ENCODE measurements at regions not wholly inside any gene's neighbourhood (a gene's known extent, or its start where the extent isn't known, plus 50 kb on each side); places are given as distances from the start of the nearest gene placed in this dataset.

DNA sequence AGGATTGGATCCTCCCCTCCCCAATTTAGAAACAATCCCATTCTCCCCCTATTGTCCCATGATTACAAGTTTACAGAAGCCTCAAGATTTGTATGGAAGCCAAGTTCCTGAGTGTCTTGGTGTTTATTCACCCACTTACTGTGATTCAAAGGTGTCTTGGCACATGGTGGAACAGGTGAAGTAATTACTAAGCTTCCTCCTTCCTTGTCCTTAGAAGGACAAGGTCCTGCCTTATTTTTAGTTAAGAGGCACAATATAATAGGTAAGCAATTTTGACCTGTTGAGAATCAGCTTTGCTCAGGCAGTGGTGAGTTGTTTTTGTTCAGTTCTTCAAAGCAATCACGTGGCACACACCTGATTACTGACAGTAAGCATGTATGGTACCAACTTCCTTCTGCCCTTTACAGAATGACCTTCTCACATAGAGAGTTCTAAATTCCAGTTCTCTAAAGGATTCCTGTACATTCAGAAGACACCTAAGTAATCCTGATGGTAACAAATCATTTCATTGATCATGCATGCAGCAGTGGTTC, 60.7 kb upstream of the SLC13A1 start:
- DNase-seq (ENCODE audit: low read depth) = no peak

DNA sequence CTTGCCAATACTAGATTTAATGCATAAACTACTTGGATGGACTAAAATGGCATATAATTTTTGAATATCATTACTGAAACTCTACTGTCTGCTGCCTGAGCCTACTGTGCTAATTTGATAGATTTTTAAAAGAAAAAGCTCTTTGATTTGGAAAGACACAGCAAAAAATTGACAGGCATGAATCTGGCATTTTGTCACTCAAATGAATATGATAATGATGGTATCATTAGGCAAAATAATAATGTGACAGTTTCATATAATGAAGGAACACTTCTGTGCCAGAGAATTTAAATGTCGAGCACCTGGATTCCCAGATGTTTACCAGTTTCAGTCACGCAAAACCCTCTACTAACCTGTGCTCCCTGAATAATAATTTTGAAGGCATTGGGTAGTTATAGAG, 60.0 kb upstream of the SLC13A1 start:
- DNase-seq (ENCODE audit: low read depth) = no peak
